PFSK-1 (cell line): ENCODE measurements at regions not wholly inside any gene's neighbourhood (a gene's known extent, or its start where the extent isn't known, plus 50 kb on each side); places are given as distances from the start of the nearest gene placed in this dataset.

Experiments
- FOXP2 ChIP-seq: optimal IDR thresholded peaks from 2 replicates; pipeline ENCODE3; 2011; ENCODE audit warnings: borderline replicate concordance, control low read depth, inconsistent platforms; ENCODE audit not compliant: insufficient read depth; ENCODE audit errors: extremely low read length, extremely low read depth
- POLR2AphosphoS5 ChIP-seq: IDR thresholded peaks from 2 replicates; pipeline ENCODE4 v1.6.1; 2012; ENCODE audit warnings: low read depth, mild to moderate bottlenecking, control low read depth, low read length, moderate library complexity
- SIN3A ChIP-seq: IDR thresholded peaks from 2 replicates; pipeline ENCODE4 v1.6.1; 2012; ENCODE audit warnings: mild to moderate bottlenecking, low read length, moderate library complexity, borderline replicate concordance; ENCODE audit not compliant: insufficient read depth
- TAF1 ChIP-seq: IDR thresholded peaks from 2 replicates; pipeline ENCODE4 v1.6.1; 2012; ENCODE audit warnings: low read length, control low read depth, borderline replicate concordance; ENCODE audit not compliant: insufficient read depth
- TF ChIP-seq, protein P1 (sequence below), 2 experiments: IDR thresholded peaks; 2 replicates each; pipeline versions ENCODE4 v1.6.1 to v1.8.0; 2011 to 2012; ENCODE audit warnings: low read depth in 2 of 2, low read length in 2 of 2, control low read depth in 1 of 2, inconsistent platforms in 1 of 2, mild to moderate bottlenecking in 1 of 2, moderate library complexity in 1 of 2; ENCODE audit not compliant: insufficient read depth in 1 of 2

DNA sequence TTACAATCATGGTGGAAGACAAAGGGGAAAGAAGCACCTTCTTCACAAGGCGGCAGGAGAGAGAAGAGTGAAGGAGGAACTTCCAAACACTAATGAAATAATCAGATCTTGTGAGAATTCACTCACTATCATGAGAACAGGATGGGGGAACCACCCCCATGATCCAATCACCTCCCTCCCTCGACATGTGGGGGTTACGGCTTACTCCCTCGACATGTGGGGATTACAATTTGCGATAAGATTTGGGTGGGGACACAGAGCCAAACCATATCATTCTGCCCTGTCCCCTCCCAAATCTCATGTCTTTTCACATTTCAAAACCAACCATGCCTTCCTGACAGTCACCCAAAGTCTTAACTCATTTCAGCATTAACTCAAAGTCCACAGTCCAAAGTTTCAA is 88.7 kb upstream of the PGRMC2 start:
- TF ChIP-seq, protein P1, sequence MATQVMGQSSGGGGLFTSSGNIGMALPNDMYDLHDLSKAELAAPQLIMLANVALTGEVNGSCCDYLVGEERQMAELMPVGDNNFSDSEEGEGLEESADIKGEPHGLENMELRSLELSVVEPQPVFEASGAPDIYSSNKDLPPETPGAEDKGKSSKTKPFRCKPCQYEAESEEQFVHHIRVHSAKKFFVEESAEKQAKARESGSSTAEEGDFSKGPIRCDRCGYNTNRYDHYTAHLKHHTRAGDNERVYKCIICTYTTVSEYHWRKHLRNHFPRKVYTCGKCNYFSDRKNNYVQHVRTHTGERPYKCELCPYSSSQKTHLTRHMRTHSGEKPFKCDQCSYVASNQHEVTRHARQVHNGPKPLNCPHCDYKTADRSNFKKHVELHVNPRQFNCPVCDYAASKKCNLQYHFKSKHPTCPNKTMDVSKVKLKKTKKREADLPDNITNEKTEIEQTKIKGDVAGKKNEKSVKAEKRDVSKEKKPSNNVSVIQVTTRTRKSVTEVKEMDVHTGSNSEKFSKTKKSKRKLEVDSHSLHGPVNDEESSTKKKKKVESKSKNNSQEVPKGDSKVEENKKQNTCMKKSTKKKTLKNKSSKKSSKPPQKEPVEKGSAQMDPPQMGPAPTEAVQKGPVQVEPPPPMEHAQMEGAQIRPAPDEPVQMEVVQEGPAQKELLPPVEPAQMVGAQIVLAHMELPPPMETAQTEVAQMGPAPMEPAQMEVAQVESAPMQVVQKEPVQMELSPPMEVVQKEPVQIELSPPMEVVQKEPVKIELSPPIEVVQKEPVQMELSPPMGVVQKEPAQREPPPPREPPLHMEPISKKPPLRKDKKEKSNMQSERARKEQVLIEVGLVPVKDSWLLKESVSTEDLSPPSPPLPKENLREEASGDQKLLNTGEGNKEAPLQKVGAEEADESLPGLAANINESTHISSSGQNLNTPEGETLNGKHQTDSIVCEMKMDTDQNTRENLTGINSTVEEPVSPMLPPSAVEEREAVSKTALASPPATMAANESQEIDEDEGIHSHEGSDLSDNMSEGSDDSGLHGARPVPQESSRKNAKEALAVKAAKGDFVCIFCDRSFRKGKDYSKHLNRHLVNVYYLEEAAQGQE (IDR thresholded peaks at IDR 0.05; ENCODE audit: insufficient read depth in 1 of 2, low read depth in 2 of 2, low read length in 2 of 2), result no peak
- TF ChIP-seq POLR2AphosphoS5 (no peak), SIN3A (no peak), TAF1 (no peak)

DNA sequence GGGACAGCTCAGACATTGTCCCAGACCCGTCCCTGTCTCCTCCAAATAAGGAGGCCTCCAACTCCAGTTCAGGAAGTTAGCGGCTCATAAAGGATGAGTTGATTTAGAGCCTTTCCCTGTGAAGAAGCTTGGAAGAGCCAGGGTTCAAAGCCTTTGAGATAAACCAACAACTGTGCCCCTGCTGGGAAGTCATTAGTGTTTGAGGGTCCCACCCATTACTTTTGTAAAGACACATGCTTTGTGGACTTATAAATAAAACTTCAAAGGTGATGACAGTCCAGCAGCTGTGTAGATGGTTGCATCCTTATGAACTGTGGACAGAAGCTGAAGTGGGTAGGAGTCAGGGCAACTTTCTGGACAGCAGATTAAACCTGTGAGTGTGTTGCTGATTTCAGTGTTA is 86.0 kb upstream of the PGRMC2 start:
- TF ChIP-seq SIN3A, result no peak
- no peak for TF ChIP-seq FOXP2
- no peak for TF ChIP-seq TAF1
- no peak for TF ChIP-seq POLR2AphosphoS5
- TF ChIP-seq, protein P1 (IDR thresholded peaks at IDR 0.05; ENCODE audit: insufficient read depth in 1 of 2, low read depth in 2 of 2, low read length in 2 of 2), result no peak

DNA sequence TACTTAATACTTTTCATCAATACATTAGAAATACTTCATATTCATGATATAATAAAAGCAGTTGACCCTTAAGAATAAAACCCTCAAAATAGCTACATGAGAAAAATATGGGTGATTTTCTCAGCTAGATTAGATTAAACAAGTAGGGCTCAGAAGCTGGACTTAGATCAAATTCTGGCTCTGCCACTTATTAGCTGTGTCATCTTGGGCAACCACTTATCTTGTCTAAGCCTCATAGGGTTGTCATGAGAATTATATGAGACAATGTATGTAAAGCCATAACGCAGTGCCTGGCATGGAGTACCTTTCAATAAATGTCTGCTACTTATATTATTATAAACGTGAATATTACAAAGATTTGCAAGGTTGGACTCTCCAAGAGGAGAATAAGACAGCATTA is 84.3 kb upstream of the PGRMC2 start:
- TF ChIP-seq, protein P1 (IDR thresholded peaks at IDR 0.05; ENCODE audit: insufficient read depth in 1 of 2, low read depth in 2 of 2, low read length in 2 of 2), result no peak
- TF ChIP-seq POLR2AphosphoS5 (no peak), TAF1 (no peak), SIN3A (no peak), FOXP2 (no peak)

DNA sequence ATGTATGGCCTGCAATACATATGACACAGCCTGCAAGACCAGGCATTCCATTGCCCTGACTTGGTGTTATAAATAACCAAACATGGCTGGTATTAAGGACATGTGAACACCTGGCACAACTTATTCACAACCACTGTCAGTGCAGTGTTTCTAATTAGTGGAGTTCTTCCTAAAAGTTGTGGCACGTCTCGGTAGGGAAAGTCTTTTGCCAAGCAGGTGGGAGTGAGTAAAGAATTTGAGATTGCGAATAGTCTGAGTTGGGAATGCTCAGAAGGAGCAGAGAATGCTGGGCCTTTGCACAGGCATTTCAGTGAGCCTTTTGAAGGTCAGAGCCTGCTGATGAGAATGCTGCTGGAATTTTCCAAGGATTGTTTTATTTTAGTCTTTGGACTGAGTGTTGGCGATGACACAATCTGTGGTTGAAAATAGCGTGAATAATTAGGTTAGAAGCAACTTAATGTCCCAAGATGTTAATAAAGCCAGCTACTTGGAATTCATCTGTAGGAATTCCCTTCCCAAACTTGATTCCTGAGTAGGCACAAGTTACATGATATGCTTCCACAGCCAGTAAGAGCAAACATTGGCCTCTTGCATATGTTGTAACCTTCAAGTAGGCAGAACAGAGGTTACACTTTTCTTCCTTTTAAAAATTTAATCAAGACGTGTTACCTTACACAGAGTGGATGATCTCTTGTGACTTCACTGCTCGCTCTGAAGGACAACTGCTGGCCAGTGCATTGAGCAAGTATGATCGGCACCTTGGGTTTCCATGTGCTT is 83.6 kb upstream of the PGRMC2 start:
- TF ChIP-seq FOXP2 (no peak), POLR2AphosphoS5 (no peak), TAF1 (no peak), SIN3A (no peak)
- TF ChIP-seq, protein P1 (IDR thresholded peaks at IDR 0.05; ENCODE audit: insufficient read depth in 1 of 2, low read depth in 2 of 2, low read length in 2 of 2), result no peak
